UCSD-AML1 (cell line): ENCODE measurements at regions not wholly inside any gene's neighbourhood (a gene's known extent, or its start where the extent isn't known, plus 50 kb on each side); places are given as distances from the start of the nearest gene placed in this dataset.
"Not testable (repeated sequence)": the region's sequence is repeated elsewhere in the genome, so short reads cannot be mapped to it uniquely, and the experiment has no call there.

Experiments used
- DNase-seq: peaks from one replicate; lab custom pipeline; 2025; ENCODE audit not compliant: unreplicated experiment; lab: John Stamatoyannopoulos, UW

DNA sequence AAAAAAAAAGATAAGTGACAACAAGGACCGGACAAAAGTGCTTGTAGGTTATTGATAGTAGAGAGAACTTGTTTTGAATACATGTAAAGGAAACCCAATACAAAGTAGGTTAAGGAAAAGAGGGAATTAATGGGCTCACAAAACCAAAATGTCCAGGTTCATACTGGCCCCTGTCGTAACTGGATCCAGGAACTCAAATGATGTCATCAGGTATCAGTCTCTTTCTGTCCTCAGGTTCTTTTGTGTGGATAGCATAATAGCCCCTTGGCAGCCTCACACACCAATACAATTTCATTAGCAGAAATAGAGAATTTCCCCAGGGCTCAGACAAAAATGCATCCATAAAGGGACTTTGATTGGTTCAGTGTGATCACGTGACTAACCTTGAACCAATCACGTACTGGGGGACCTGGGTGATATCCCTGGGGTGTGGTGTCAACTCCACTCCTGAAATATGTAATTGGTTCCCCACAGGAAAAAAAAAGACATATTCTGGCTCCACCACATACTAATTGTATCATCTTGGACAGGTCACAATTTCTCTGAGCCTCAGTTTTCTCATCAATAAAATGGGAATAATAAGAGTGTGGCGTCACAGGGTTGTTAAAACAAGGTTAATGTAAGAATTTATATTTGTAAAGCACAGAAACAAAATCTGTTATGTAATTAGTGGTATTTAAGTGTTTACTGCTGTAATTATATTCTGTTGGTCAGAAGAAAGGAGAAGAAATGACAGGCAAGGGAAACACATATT lies 174.8 kb downstream of the PDGFRA start:
- DNase-seq = no peak

- DNase-seq = not testable (repeated sequence)
Observed at GRCh38 chr4:54409270-54409817, 180.3 kb downstream of the PDGFRA start.

DNA sequence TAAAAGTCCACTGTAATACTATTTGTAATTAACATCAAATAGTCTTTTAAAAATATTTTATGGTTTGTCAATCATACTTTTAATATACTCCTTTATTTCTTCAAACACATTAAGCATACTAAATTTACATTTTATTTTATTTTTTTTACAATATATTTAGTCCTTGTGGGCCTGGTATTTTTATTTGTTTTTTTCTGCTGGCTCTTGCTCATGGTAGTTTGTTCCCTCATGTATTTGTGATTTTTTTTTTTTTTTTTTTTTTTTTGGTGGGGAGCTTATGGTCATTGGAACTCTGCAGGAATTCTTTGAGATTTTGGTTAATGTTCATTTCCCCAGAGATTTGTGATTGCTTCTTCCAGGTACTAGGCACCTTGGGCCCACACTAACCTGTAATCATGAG lies 185.5 kb downstream of the PDGFRA start:
- DNase-seq = no peak

GRCh38 chr4:54417476-54417875 lies 188.4 kb downstream of the PDGFRA start:
- no peak for DNase-seq

DNA sequence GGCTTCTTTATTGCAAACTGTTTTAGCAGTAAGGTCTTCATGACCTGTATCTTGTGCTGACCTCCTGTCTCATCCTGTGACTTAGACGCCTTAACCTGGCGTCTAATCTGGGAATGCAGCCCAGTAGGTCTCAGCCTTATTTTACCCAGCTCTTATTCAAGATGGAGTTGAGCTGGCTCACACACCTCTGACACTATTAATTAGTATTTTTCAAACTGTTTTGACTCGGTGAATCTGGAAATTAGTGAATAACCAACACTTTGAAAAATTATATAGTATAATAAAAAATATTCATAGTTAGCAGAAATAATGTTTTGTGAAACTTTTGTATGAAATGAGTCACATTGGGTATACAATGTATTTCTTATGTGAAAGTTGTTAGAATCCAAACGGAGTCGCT lies 189.4 kb downstream of the PDGFRA start:
- DNase-seq = no peak

- no peak for DNase-seq
Observed at GRCh38 chr4:54423066-54423465, 194.0 kb downstream of the PDGFRA start.

DNA sequence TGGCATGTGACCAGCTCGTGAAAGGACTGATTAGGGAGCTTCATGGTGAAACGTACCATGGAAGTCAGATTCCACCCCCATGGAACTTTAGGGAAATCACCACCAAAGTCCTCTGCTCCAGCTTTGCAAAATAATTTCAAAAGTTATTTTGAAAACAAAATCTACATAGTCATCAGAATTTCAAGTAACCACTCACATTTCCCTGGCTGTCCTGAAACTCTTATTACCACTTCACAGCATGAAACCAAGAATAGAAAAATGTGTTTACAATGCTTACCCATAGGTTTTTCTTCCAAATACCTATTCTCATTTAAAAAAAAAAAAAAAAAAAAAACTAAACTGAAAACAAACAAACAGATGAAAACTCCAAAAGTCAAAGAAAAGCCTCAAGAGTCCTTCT lies 198.7 kb downstream of the PDGFRA start:
- DNase-seq = no peak

GRCh38 chr4:54428940-54429339 lies 199.8 kb downstream of the PDGFRA start:
- no peak for DNase-seq

GRCh38 chr4:54433686-54434085 lies 204.6 kb downstream of the PDGFRA start:
- no peak for DNase-seq

- peak; percentile 77 for DNase-seq
Observed at GRCh38 chr4:54439831-54440243, 210.7 kb downstream of the PDGFRA start.

DNA sequence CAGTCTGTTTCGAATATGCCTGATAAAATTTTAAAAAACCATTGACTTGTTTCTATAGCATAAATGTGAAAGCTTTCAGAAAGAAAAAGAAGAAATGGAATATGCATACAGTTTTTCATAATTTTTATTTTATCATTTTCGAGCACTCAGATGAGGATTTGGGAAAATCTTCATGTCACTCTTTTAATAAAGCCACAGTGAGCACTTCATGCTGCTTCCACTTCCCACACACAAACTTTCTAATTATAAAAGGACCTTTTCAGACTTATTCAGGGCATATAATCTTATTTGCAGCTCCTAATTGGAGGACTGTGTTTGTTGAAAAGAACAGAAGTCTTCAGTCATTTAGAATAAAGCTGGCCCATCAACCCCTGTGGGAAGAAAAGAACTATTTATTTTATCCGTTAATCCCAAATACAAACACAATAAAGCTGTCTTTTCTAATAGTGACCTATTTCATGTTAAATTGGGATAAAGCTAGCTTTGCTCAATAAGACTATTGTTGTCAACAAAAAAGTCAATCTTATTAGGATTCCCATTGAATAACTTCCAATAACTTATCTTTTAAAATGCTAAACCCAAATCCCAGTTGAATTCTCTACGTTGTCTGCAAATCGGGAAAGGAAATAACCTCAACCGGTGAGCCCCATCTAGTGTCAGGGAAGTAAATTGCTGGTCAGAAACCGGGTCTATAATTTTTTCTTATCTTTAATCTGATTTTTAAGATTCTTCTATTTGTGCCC lies 211.5 kb downstream of the PDGFRA start:
- DNase-seq = no peak

DNA sequence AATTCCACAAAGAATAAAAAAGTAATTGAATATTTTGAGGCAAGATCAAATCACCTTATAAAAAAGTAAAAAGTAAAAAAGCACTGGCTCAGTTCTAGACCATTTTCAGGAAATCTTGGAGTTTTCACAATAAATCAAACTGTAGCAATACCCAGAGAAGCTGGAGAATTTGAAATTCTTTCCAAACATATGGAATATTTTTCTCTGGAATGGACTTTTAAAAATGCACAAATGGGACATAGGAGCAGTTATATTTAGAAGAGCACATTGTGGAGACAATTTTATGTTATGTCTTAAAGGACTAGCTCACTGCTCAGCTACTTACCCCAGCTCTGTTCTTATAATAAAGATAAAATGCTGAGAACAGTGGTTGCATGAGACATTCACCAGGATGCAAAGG lies 211.9 kb upstream of the KIT start:
- no peak for DNase-seq

- no peak for DNase-seq
Observed at GRCh38 chr4:54446581-54446980, 211.2 kb upstream of the KIT start.

GRCh38 chr4:54447304-54447703 lies 210.5 kb upstream of the KIT start:
- no peak for DNase-seq

DNA sequence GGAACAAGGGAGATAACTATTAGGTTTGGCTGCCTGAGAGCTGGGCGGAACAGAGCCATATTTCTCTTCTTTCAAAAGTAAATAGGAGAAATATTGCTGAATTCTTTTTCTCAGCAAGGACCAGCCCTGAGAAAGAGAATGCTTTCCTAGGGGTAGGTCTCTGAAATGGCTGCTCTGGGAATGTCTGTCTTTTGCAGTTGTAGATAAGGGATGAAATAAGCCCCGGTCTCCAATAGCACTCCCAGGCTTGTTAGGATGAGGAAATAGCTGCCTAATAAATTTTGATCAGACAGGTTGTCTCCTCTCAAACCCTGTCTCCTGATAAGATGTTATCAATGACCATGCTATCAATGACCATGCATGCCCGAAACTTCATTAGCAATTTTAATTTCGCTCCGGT lies 207.8 kb upstream of the KIT start:
- DNase-seq = no peak

- DNase-seq = not testable (repeated sequence)
Observed at GRCh38 chr4:54466960-54467359, 190.8 kb upstream of the KIT start.

DNA sequence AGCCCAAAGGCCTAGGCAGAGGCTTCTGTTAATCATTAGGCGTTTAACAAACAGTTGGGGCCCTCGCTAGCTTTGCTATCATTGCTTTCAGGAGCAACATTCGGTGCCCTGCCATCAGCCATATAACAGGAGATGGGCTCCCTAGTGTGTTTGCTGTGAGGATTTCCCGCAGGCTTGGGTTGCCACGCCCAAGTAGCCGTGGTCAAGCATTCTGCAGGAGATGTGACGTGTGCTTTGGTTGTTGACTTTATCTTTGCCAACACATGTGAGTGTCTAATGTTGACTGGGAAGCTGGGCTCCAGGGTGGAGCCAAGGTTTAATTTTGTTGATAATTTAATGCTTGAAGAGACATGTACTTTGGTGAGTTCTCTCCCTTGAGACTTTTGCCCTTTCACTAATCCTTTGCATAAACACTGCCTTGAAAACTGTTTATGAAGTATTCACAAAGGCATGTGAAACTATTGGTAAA lies 184.6 kb upstream of the KIT start:
- DNase-seq = no peak

DNA sequence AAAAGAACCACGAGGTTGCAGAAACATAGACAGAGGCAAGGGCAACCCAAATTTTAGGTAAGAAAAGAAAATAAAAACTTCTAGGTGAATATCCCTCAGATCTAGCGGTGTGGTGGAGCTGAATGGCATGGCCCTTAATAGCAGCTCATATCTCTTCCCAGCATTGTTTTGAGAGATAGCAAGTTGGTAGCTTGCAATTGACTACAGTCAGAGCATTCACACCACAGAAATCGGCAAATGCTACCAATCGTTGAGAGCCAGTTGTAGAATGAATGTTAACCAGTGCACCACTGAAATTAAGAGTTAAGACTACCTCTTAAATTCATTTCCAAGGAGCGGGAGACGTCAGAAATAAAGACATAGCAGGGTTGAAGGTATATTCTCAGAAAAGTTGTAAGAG lies 184.0 kb upstream of the KIT start:
- no peak for DNase-seq

GRCh38 chr4:54475546-54475945 lies 182.2 kb upstream of the KIT start:
- no peak for DNase-seq

DNA sequence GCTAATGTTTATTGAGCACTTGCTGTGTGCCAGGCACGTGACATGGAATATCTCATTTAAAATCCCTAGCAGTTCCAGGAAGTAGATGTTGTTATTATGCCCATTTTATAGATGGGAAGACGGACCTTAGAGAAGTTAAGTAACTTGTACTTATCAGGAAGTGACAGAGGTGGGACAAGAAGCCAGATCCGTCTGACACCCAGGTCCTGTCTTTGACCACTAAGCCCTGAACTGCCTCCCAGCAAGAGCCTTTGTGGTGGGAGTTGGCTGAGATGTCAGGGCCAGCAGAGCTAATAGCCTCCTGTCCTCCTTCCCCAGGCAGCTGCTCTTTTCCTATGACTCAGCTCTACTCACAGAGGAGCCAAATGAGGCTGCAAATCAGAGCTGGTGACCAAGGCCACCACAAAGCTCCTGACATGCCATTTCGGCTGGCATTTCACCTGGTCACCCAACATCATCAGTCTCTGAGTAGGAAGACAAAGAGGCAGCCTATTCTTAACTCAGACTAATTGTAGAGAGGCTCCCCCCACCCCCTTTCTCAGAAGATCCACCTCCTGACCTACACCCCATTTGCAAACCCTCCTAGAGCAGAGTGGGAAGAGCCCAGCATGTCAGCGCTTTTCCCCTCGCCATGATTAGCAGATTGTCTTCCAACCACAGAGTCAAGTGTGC lies 175.1 kb upstream of the KIT start:
- no peak for DNase-seq

DNA sequence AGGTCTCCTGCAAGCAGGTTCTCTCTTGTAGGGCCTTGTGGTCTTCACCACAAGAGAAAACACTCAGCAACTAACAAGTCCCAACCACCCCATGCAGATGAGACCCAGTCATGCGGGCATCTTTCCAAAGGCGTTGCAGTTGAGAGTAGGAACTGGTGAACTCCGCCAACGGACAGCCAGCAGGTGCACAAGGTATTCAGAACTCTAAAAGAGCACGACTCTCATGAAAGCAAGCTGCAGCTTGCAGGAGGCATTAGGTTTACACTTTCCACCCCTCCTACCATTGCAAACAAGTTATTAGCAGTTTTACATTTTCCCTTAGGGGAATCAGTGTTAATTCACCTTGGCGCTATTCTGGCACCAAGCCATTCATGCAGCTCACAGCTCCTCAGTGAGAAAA lies 173.4 kb upstream of the KIT start:
- no peak for DNase-seq

DNA sequence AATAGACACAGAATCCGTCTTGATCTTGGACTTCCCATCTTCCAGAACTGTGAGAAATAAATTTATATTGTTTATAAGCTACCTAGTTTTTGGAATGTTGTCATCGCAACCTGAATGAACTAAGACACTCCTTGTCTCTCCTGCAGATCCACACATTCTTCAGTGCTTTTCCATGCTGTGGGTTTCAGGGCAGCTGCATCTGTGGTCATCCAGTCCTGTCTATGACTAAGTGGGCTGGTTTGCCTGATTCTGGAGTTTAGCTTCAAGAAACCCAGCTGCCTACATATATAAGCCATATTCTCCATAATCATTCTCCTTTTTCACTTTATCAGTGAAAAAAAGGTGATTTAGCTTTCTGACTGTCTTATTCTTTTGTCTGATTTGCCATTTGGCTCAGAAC lies 170.3 kb upstream of the KIT start:
- no peak for DNase-seq
